K562 (cell line): ENCODE measurements at regions not wholly inside any gene's neighbourhood (a gene's known extent, or its start where the extent isn't known, plus 50 kb on each side); places are given as distances from the start of the nearest gene placed in this dataset.

Source experiments
- EZH2 ChIP-seq: IDR thresholded peaks from 2 replicates; pipeline ENCODE4 v1.6.1; 2012; ENCODE audit warnings: low read depth, mild to moderate bottlenecking, inconsistent platforms, low read length, borderline replicate concordance
- PHF21A ChIP-seq: fragments of 450-650 bp; IDR thresholded peaks from 2 replicates; pipeline ENCODE4 v1.6.1; 2017; ENCODE audit warnings: low read depth, borderline replicate concordance
- ZNF274 ChIP-seq: IDR thresholded peaks from 2 replicates; pipeline ENCODE4 v1.6.1; 2011; ENCODE audit warnings: low read depth, mild to moderate bottlenecking, low read length, moderate library complexity, borderline replicate concordance
- TF ChIP-seq, protein P1 (sequence below), 3 experiments: IDR thresholded peaks in 2 of 3; conservative IDR thresholded peaks in 1 of 3; 2 replicates each; pipeline ENCODE4 v1.5.1; 2011 to 2012; ENCODE audit warnings: low read length in 3 of 3, mild to moderate bottlenecking in 3 of 3, control low read depth in 2 of 3, improper control_type of control experiment in 1 of 3, inconsistent platforms in 1 of 3, low read depth in 1 of 3, mixed read lengths in 1 of 3, moderate library complexity in 1 of 3; ENCODE audit not compliant: insufficient read depth in 2 of 3
- TF ChIP-seq, protein P2 (sequence below), 2 experiments: fragments of 450-650 bp in 1 of 2; sonication (generic) in 1 of 2; formaldehyde crosslinking in 1 of 2; IDR thresholded peaks in 1 of 2; conservative IDR thresholded peaks in 1 of 2; 2 replicates each; pipeline versions ENCODE4 v1.6.1 to v1.8.1; 2016 to 2023; ENCODE audit warnings: mild to moderate bottlenecking in 2 of 2, moderate library complexity in 2 of 2, inconsistent platforms in 1 of 2, missing genetic modification reagents in 1 of 2
- TF ChIP-seq, protein P3 (sequence below): fragments of 450-650 bp; IDR thresholded peaks from 2 replicates; pipeline ENCODE4 v1.6.1; 2017; ENCODE audit warnings: mild to moderate bottlenecking, moderate library complexity

DNA sequence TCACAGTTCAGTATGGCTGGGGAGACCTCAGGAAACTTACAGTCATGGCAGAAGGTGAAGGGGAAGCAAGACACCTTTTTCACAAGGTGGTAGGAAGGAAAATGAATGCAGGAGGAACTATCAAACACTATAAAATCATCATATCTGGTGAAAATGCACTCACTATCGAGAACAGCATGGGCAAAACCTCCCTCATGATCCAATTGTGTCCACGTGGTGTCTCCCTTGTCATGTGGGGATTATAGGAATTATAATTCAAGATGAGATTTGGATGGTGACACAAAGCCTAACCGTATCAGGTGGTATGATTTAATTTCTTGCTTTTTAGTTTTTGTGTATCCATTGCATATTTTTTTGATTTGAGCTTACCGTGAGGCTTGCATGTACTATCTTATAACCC is 133.2 kb upstream of the SYNCRIP start:
- TF ChIP-seq ZNF274 (no peak), PHF21A (no peak), EZH2 (no peak)
- TF ChIP-seq, protein P1, sequence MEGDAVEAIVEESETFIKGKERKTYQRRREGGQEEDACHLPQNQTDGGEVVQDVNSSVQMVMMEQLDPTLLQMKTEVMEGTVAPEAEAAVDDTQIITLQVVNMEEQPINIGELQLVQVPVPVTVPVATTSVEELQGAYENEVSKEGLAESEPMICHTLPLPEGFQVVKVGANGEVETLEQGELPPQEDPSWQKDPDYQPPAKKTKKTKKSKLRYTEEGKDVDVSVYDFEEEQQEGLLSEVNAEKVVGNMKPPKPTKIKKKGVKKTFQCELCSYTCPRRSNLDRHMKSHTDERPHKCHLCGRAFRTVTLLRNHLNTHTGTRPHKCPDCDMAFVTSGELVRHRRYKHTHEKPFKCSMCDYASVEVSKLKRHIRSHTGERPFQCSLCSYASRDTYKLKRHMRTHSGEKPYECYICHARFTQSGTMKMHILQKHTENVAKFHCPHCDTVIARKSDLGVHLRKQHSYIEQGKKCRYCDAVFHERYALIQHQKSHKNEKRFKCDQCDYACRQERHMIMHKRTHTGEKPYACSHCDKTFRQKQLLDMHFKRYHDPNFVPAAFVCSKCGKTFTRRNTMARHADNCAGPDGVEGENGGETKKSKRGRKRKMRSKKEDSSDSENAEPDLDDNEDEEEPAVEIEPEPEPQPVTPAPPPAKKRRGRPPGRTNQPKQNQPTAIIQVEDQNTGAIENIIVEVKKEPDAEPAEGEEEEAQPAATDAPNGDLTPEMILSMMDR (IDR thresholded peaks at IDR 0.05 in 2 of 3, conservative IDR thresholded peaks at IDR 0.05 in 1 of 3; ENCODE audit: insufficient read depth in 2 of 3, low read depth in 1 of 3, low read length in 3 of 3): no peak
- TF ChIP-seq, protein P2, sequence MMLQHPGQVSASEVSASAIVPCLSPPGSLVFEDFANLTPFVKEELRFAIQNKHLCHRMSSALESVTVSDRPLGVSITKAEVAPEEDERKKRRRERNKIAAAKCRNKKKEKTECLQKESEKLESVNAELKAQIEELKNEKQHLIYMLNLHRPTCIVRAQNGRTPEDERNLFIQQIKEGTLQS (IDR thresholded peaks at IDR 0.05): no peak
- TF ChIP-seq, protein P2 (CRISPR knock-in tag; conservative IDR thresholded peaks at IDR 0.05): no peak
- TF ChIP-seq, protein P3, sequence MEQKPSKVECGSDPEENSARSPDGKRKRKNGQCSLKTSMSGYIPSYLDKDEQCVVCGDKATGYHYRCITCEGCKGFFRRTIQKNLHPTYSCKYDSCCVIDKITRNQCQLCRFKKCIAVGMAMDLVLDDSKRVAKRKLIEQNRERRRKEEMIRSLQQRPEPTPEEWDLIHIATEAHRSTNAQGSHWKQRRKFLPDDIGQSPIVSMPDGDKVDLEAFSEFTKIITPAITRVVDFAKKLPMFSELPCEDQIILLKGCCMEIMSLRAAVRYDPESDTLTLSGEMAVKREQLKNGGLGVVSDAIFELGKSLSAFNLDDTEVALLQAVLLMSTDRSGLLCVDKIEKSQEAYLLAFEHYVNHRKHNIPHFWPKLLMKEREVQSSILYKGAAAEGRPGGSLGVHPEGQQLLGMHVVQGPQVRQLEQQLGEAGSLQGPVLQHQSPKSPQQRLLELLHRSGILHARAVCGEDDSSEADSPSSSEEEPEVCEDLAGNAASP: no peak
